ENCODE measurements at regions not wholly inside any gene's neighbourhood (a gene's known extent, or its start where the extent isn't known, plus 50 kb on each side); places are given as distances from the start of the nearest gene placed in this dataset.
A peak's percentile ranks its signal among the peaks of the same experiment; 100 is the strongest.

- no peak for DNase-seq (ENCODE audit: low read depth in 3 of 3, low spot score in 2 of 3)
Measured at GRCh38 chr6:134117409-134117808, 65.0 kb upstream of the SLC2A12 start.

GRCh38 chr6:134115715-134116074, 63.3 kb upstream of the SLC2A12 start:
- no peak for DNase-seq (ENCODE audit: low read depth in 3 of 3, low spot score in 2 of 3)

- no peak for DNase-seq (ENCODE audit: low read depth in 3 of 3, low spot score in 2 of 3)
Measured at GRCh38 chr6:134114918-134115714, 62.7 kb upstream of the SLC2A12 start.

GRCh38 chr6:134114489-134114888, 62.1 kb upstream of the SLC2A12 start:
- DNase-seq (ENCODE audit: low read depth in 3 of 3, low spot score in 2 of 3) = no peak

GRCh38 chr6:134111726-134112125, 59.3 kb upstream of the SLC2A12 start:
- DNase-seq (ENCODE audit: low read depth in 3 of 3, low spot score in 2 of 3) = no peak

GRCh38 chr6:134111062-134111677, 58.7 kb upstream of the SLC2A12 start:
- no peak for DNase-seq (ENCODE audit: low read depth in 3 of 3, low spot score in 2 of 3)

- no peak for DNase-seq (ENCODE audit: low read depth in 3 of 3, low spot score in 2 of 3)
Measured at GRCh38 chr6:134106702-134107101, 54.3 kb upstream of the SLC2A12 start.

GRCh38 chr6:134105940-134106339, 53.5 kb upstream of the SLC2A12 start:
- peak; percentile 47 to 68 (median 63) for DNase-seq (ENCODE audit: low read depth in 3 of 3, low spot score in 2 of 3)

- DNase-seq (ENCODE audit: low read depth in 3 of 3, low spot score in 2 of 3) = no peak
Measured at GRCh38 chr6:134103006-134103405, 50.6 kb upstream of the SLC2A12 start.

Data from right renal cortex interstitium (tissue), 3 donors.